IMR-90 (cell line): ENCODE measurements at regions not wholly inside any gene's neighbourhood (a gene's known extent, or its start where the extent isn't known, plus 50 kb on each side); places are given as distances from the start of the nearest gene placed in this dataset.
A peak's percentile ranks its signal among the peaks of the same experiment; 100 is the strongest.

Experiments used
- ATAC-seq: fragments of 200-7000 bp; cut with Tn5 transposase; 2 replicates; pipeline ENCODE4 v1.9.1; 2020; ENCODE audit warnings: low read depth, mild to moderate bottlenecking, moderate library complexity
- BruUV-seq: library from RNA; stranded (reverse); fragments of 400-500 nt; replicated peaks from 2 replicates; lab custom pipeline; 2021; lab: Mats Ljungman, UMichigan
- CTCF ChIA-PET: fragments of 300-600 bp; formaldehyde crosslinking; extraction: SDS; loops from one replicate; lab custom pipeline; 2021; ENCODE audit warnings: antibody characterized with exemption; lab: Yijun Ruan, JAX
- POLR2A ChIA-PET: fragments of 300-600 bp; sonication (Branson Sonifier 250); formaldehyde crosslinking; loops from one replicate; lab custom pipeline; 2022; ENCODE audit warnings: antibody characterized with exemption; ENCODE audit not compliant: unreplicated experiment; lab: Charles Lee
- DNase-seq: peaks from one replicate; pipeline ENCODE4 v3.0.0; 2013
- H2AFZ ChIP-seq: replicated peaks from 2 replicates; pipeline ENCODE3; 2013; ENCODE audit warnings: low read length, mild to moderate bottlenecking; ENCODE audit not compliant: poor library complexity
- H2AK5ac ChIP-seq: 2 replicates; pipeline ENCODE4 v1.6.1; 2013; ENCODE audit warnings: low read depth, low read length, inconsistent platforms
- H2AK9ac ChIP-seq: replicated peaks from 2 replicates; pipeline ENCODE3; 2013; ENCODE audit warnings: mild to moderate bottlenecking, low read depth, low read length, moderate library complexity; ENCODE audit not compliant: poor library complexity
- H2BK120ac ChIP-seq: 2 replicates; pipeline ENCODE4 v1.6.1; 2013; ENCODE audit warnings: low read depth, low read length, inconsistent platforms
- H2BK15ac ChIP-seq: 3 replicates; pipeline ENCODE4 v1.6.1; 2013; ENCODE audit warnings: low read depth, low read length, inconsistent platforms
- H2BK20ac ChIP-seq: 2 replicates; pipeline ENCODE4 v1.6.1; 2013; ENCODE audit warnings: low read depth, mild to moderate bottlenecking, inconsistent platforms, low read length, moderate library complexity
- H2BK5ac ChIP-seq: 2 replicates; pipeline ENCODE4 v1.6.1; 2013; ENCODE audit warnings: mild to moderate bottlenecking, low read depth, low read length, inconsistent platforms; ENCODE audit not compliant: poor library complexity, severe bottlenecking
- H3K14ac ChIP-seq: replicated peaks from 2 replicates; pipeline ENCODE4 v1.6.1; 2013; ENCODE audit warnings: low read depth, low read length, inconsistent platforms
- H3K18ac ChIP-seq: 2 replicates; pipeline ENCODE4 v1.6.1; 2013; ENCODE audit warnings: low read depth, low read length, control low read depth
- H3K23ac ChIP-seq: 2 replicates; pipeline ENCODE4 v1.6.1; 2013; ENCODE audit warnings: low read depth, low read length, inconsistent platforms
- H3K27ac ChIP-seq: 2 replicates; pipeline ENCODE4 v1.5.1; 2013; ENCODE audit warnings: mild to moderate bottlenecking, control low read depth, low read length; ENCODE audit not compliant: insufficient read depth
- H3K27me3 ChIP-seq: 2 replicates; pipeline ENCODE4 v1.6.1; 2013; ENCODE audit warnings: low read length; ENCODE audit not compliant: control insufficient read depth, insufficient read depth
- H3K36me3 ChIP-seq: 2 replicates; pipeline ENCODE4 v1.6.1; 2013; ENCODE audit warnings: low read length, mixed read lengths; ENCODE audit not compliant: control insufficient read depth, insufficient read depth
- H3K4ac ChIP-seq: 2 replicates; pipeline ENCODE4 v1.6.1; 2013; ENCODE audit warnings: low read depth, low read length, inconsistent platforms
- H3K4me1 ChIP-seq: 2 replicates; pipeline ENCODE4 v1.6.1; 2013; ENCODE audit warnings: low read length, mixed read lengths; ENCODE audit not compliant: control insufficient read depth, insufficient read depth
- H3K4me2 ChIP-seq: 2 replicates; pipeline ENCODE4 v1.6.1; 2013; ENCODE audit warnings: low read depth, mild to moderate bottlenecking, control low read depth, low read length, moderate library complexity
- H3K4me3 ChIP-seq: 2 replicates; pipeline ENCODE4 v1.5.1; 2013; ENCODE audit warnings: low read depth, mild to moderate bottlenecking, control low read depth, low read length, moderate library complexity; ENCODE audit not compliant: insufficient read depth
- H3K56ac ChIP-seq: 2 replicates; pipeline ENCODE4 v1.6.1; 2013; ENCODE audit warnings: low read length, inconsistent platforms; ENCODE audit not compliant: insufficient read depth; ENCODE audit errors: extremely low read depth
- H3K79me1 ChIP-seq, 2 experiments: 2 replicates each; pipeline ENCODE4 v1.6.1; 2013; ENCODE audit warnings: low read length in 2 of 2, inconsistent platforms in 1 of 2, low read depth in 1 of 2
- H3K9ac ChIP-seq: 2 replicates; pipeline ENCODE4 v1.6.1; 2013; ENCODE audit warnings: low read depth, low read length, control low read depth
- H3K9me1 ChIP-seq: 2 replicates; pipeline ENCODE4 v1.6.1; 2013; ENCODE audit warnings: low read length, inconsistent platforms; ENCODE audit not compliant: insufficient read depth
- H3K9me3 ChIP-seq: 2 replicates; pipeline ENCODE4 v1.6.1; 2013; ENCODE audit warnings: low read length; ENCODE audit not compliant: control insufficient read depth, insufficient read depth
- H4K20me1 ChIP-seq: 2 replicates; pipeline ENCODE4 v1.6.1; 2013; ENCODE audit warnings: low read length, inconsistent platforms; ENCODE audit not compliant: insufficient read depth
- H4K5ac ChIP-seq: 2 replicates; pipeline ENCODE4 v1.6.1; 2013; ENCODE audit warnings: mild to moderate bottlenecking, low read depth, low read length, control low read depth
- H4K8ac ChIP-seq, 2 experiments: 2 replicates each; pipeline ENCODE4 v1.6.1; 2013; ENCODE audit warnings: low read depth in 2 of 2, low read length in 2 of 2, control low read depth in 1 of 2, inconsistent platforms in 1 of 2
- H4K91ac ChIP-seq: 2 replicates; pipeline ENCODE4 v1.6.1; 2013; ENCODE audit warnings: low read depth, low read length, inconsistent platforms; ENCODE audit not compliant: insufficient read depth
- BHLHE40 ChIP-seq: fragments of 150-350 bp; IDR thresholded peaks from 2 replicates; pipeline ENCODE4 v1.6.1; 2016; ENCODE audit warnings: mild to moderate bottlenecking, low read depth, low read length
- CEBPB ChIP-seq: IDR thresholded peaks from 2 replicates; pipeline ENCODE4 v1.6.1; 2012; ENCODE audit warnings: low read depth, low read length, improper control_type of control experiment
- CHD1 ChIP-seq: IDR thresholded peaks from 2 replicates; pipeline ENCODE4 v1.6.1; 2012; ENCODE audit warnings: low read depth, low read length, improper control_type of control experiment
- FOS ChIP-seq: fragments of 150-350 bp; IDR thresholded peaks from 2 replicates; pipeline ENCODE4 v1.6.1; 2016; ENCODE audit warnings: low read depth, low read length
- MAFK ChIP-seq: IDR thresholded peaks from 2 replicates; pipeline ENCODE4 v1.6.1; 2012; ENCODE audit warnings: low read depth, low read length, improper control_type of control experiment
- MAZ ChIP-seq: IDR thresholded peaks from 2 replicates; pipeline ENCODE4 v1.6.1; 2012; ENCODE audit warnings: low read depth, mild to moderate bottlenecking, low read length, improper control_type of control experiment, moderate library complexity, borderline replicate concordance
- MXI1 ChIP-seq: IDR thresholded peaks from 2 replicates; pipeline ENCODE4 v1.6.1; 2012; ENCODE audit warnings: low read depth, mild to moderate bottlenecking, low read length, moderate library complexity, borderline replicate concordance
- NFE2L2 ChIP-seq: fragments of 150-350 bp; IDR thresholded peaks from 2 replicates; pipeline ENCODE4 v1.6.1; 2016; ENCODE audit warnings: low read depth, mild to moderate bottlenecking, low read length
- POLR2A ChIP-seq: IDR thresholded peaks from 2 replicates; pipeline ENCODE4 v1.6.1; 2012; ENCODE audit warnings: mild to moderate bottlenecking, low read depth, low read length
- RAD21 ChIP-seq: IDR thresholded peaks from 2 replicates; pipeline ENCODE4 v1.6.1; 2012; ENCODE audit warnings: low read length, improper control_type of control experiment
- RCOR1 ChIP-seq: IDR thresholded peaks from 2 replicates; pipeline ENCODE4 v1.6.1; 2012; ENCODE audit warnings: mild to moderate bottlenecking, low read length, improper control_type of control experiment; ENCODE audit not compliant: insufficient replicate concordance
- RFX5 ChIP-seq: IDR thresholded peaks from 2 replicates; pipeline ENCODE4 v1.8.0; 2012; ENCODE audit warnings: low read depth, mild to moderate bottlenecking, low read length, moderate library complexity
- SMC3 ChIP-seq: fragments of 150-350 bp; IDR thresholded peaks from 2 replicates; pipeline ENCODE4 v1.6.1; 2016; ENCODE audit warnings: low read depth, mild to moderate bottlenecking, antibody characterized with exemption, low read length, moderate library complexity
- WGBS, 2 experiments: methylation state at CpG; one replicate each; pipeline versions ENCODE4 v1.1.5 to v1.1.7; 2013; ENCODE audit warnings: missing lambda C conversion rate in 2 of 2; ENCODE audit not compliant: insufficient read length in 1 of 2; ENCODE audit errors: extremely low coverage in 2 of 2; 5-methylcytosine and 5-hydroxymethylcytosine counted together
- dilution Hi-C: fragments of 300-500 bp; cut with HindIII; formaldehyde crosslinking; loops from one replicate; pipeline ENCODE4 v1.14.3; 2018; ENCODE audit warnings: low sequenced_read_pairs; ENCODE audit not compliant: unreplicated experiment
- in situ Hi-C: fragments of 300-500 bp; cut with MboI; formaldehyde crosslinking; loops from 3 replicates; pipeline ENCODE4 v1.14.3; 2019; ENCODE audit warnings: low sequenced_read_pairs, inconsistent platforms, mixed read lengths
- intact Hi-C: fragments of 100-400 bp; cut with micrococcal nuclease; formaldehyde crosslinking; loops from 2 replicates; pipeline ENCODE4 v1.10.0; 2022
- TF ChIP-seq, protein P1 (sequence below): conservative IDR thresholded peaks from 2 replicates; pipeline ENCODE4 v1.5.1; 2012; ENCODE audit warnings: mild to moderate bottlenecking, low read depth, low read length, improper control_type of control experiment
- TF ChIP-seq, protein P2 (sequence below): fragments of 150-350 bp; IDR thresholded peaks from 2 replicates; pipeline ENCODE4 v1.6.1; 2017; ENCODE audit warnings: mild to moderate bottlenecking, antibody characterized with exemption, low read length, low read depth
- TF ChIP-seq, protein P3 (sequence below): fragments of 150-350 bp; IDR thresholded peaks from 2 replicates; pipeline ENCODE4 v1.6.1; 2016; ENCODE audit warnings: low read depth, mild to moderate bottlenecking, low read length, moderate library complexity, borderline replicate concordance

DNA sequence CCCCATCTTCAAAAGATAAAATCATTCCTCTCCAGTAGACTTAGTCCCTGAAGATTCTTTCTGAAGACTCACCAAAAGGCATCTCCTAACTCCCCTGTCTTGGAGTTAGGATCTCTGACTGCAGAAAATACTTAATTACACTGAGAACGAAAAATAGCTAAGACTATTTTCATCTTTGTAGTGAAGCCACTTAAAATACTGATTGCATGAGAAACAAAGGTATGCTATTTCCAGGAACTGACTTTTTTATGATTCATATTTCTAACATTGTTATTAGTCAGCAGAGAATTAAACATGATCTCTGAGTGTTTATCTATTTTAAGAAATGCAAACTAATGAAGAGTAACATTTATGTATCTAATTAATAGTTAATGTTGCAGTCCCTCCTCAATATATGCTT is 71.8 kb upstream of the NR3C2 start:
- H3K36me3 ChIP-seq, result no peaks in the 10 kb centered on the region
- H2AK9ac ChIP-seq, result no peak overlapping the region
- H3K27ac ChIP-seq, result no peak overlapping the region
- no TSS peak for BruUV-seq
- H2BK5ac ChIP-seq, result no peak overlapping the region
- no peak overlapping the region for H3K4me3 ChIP-seq
- H3K27me3 ChIP-seq, result no peaks in the 10 kb centered on the region
- peak; percentile 17 for DNase-seq
- no peaks in the 10 kb centered on the region for H3K4me1 ChIP-seq
- no peak overlapping the region for H4K5ac ChIP-seq
- no peak overlapping the region for H2AK5ac ChIP-seq
- no peak overlapping the region for H3K4ac ChIP-seq
- CTCF ChIA-PET, result interaction anchor here (0.6 kb wide), 1 partner anchor 569 kb away, joined by 4 read pairs; no protein-coding TSS in a partner anchor
- H4K91ac ChIP-seq, result no peak overlapping the region
- no peak overlapping the region for H3K56ac ChIP-seq
- no peaks in the 10 kb centered on the region for H3K79me1 ChIP-seq
- H3K23ac ChIP-seq, result no peak overlapping the region
- in situ Hi-C loops, result no loop called here
- no peaks in the 10 kb centered on the region for H3K9me1 ChIP-seq
- no peak overlapping the region for H3K14ac ChIP-seq
- H4K20me1 ChIP-seq, result no peaks in the 10 kb centered on the region
- no peak overlapping the region for H2AFZ ChIP-seq
- no peak overlapping the region for H2BK15ac ChIP-seq
- H4K8ac ChIP-seq, result no peak overlapping the region
- H2BK20ac ChIP-seq, result no peak overlapping the region
- WGBS, 2 experiments, result no CpG with 5 or more reads among the region's 1 CpG
- no peaks in the 10 kb centered on the region for H3K9me3 ChIP-seq
- no peak overlapping the region for H3K9ac ChIP-seq
- POLR2A ChIA-PET, result no interaction called here
- dilution Hi-C loops, result no loop called here
- intact Hi-C loops, result no loop called here
- no peak overlapping the region for H3K4me2 ChIP-seq
- no peak overlapping the region for H3K18ac ChIP-seq
- ATAC-seq, result no peak
- H2BK120ac ChIP-seq, result no peak overlapping the region
- TF ChIP-seq NFE2L2 (no peak), RCOR1 (no peak), POLR2A (no peak), MAFK (no peak), MXI1 (no peak), SMC3 (no peak), RAD21 (no peak), FOS (no peak), BHLHE40 (no peak), MAZ (no peak), RFX5 (no peak), CHD1 (no peak), CEBPB (no peak)
- TF ChIP-seq, protein P1, sequence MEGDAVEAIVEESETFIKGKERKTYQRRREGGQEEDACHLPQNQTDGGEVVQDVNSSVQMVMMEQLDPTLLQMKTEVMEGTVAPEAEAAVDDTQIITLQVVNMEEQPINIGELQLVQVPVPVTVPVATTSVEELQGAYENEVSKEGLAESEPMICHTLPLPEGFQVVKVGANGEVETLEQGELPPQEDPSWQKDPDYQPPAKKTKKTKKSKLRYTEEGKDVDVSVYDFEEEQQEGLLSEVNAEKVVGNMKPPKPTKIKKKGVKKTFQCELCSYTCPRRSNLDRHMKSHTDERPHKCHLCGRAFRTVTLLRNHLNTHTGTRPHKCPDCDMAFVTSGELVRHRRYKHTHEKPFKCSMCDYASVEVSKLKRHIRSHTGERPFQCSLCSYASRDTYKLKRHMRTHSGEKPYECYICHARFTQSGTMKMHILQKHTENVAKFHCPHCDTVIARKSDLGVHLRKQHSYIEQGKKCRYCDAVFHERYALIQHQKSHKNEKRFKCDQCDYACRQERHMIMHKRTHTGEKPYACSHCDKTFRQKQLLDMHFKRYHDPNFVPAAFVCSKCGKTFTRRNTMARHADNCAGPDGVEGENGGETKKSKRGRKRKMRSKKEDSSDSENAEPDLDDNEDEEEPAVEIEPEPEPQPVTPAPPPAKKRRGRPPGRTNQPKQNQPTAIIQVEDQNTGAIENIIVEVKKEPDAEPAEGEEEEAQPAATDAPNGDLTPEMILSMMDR, result no peak
- TF ChIP-seq, protein P2, sequence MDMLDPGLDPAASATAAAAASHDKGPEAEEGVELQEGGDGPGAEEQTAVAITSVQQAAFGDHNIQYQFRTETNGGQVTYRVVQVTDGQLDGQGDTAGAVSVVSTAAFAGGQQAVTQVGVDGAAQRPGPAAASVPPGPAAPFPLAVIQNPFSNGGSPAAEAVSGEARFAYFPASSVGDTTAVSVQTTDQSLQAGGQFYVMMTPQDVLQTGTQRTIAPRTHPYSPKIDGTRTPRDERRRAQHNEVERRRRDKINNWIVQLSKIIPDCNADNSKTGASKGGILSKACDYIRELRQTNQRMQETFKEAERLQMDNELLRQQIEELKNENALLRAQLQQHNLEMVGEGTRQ, result no peak
- TF ChIP-seq, protein P3, sequence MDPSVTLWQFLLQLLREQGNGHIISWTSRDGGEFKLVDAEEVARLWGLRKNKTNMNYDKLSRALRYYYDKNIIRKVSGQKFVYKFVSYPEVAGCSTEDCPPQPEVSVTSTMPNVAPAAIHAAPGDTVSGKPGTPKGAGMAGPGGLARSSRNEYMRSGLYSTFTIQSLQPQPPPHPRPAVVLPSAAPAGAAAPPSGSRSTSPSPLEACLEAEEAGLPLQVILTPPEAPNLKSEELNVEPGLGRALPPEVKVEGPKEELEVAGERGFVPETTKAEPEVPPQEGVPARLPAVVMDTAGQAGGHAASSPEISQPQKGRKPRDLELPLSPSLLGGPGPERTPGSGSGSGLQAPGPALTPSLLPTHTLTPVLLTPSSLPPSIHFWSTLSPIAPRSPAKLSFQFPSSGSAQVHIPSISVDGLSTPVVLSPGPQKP, result no peak
